HG02678 (cell line): ENCODE measurements at regions not wholly inside any gene's neighbourhood (a gene's known extent, or its start where the extent isn't known, plus 50 kb on each side); places are given as distances from the start of the nearest gene placed in this dataset.
"Not testable (repeated sequence)": the region's sequence is repeated elsewhere in the genome, so short reads cannot be mapped to it uniquely, and the experiment has no call there.

Experiments used
- ATAC-seq: cut with Tn5 transposase; IDR thresholded peaks from one replicate; pipeline ENCODE4 v1.9.1; 2021; ENCODE audit warnings: mild to moderate bottlenecking, moderate library complexity; ENCODE audit not compliant: unreplicated experiment

- no peak for ATAC-seq
These were observed 233.7 kb downstream of the TLE1 start for GRCh38 chr9:81455462-81456219.

- no peak for ATAC-seq
These were observed 243.9 kb downstream of the TLE1 start for GRCh38 chr9:81445331-81445921.

- ATAC-seq = no peak
These were observed 257.7 kb downstream of the TLE1 start for GRCh38 chr9:81431641-81432040.

GRCh38 chr9:81430727-81431126 lies 258.6 kb downstream of the TLE1 start:
- ATAC-seq = no peak

- no peak for ATAC-seq
These were observed 261.5 kb downstream of the TLE1 start for GRCh38 chr9:81427870-81428269.

- no peak for ATAC-seq
These were observed 264.9 kb downstream of the TLE1 start for GRCh38 chr9:81424431-81424830.

GRCh38 chr9:81423589-81424326 lies 265.6 kb downstream of the TLE1 start:
- no peak for ATAC-seq

GRCh38 chr9:81421090-81421489 lies 268.3 kb downstream of the TLE1 start:
- ATAC-seq = not testable (repeated sequence)

GRCh38 chr9:81420024-81420423 lies 269.3 kb downstream of the TLE1 start:
- no peak for ATAC-seq

- ATAC-seq = no peak
These were observed 271.4 kb downstream of the TLE1 start for GRCh38 chr9:81417941-81418340.

- ATAC-seq = no peak
These were observed 272.1 kb downstream of the TLE1 start for GRCh38 chr9:81417299-81417675.

GRCh38 chr9:81416476-81417298 lies 272.7 kb downstream of the TLE1 start:
- no peak for ATAC-seq

- no peak for ATAC-seq
These were observed 274.5 kb downstream of the TLE1 start for GRCh38 chr9:81414836-81415235.

- ATAC-seq = no peak
These were observed 277.4 kb downstream of the TLE1 start for GRCh38 chr9:81411961-81412360.

GRCh38 chr9:81410201-81410600 lies 279.1 kb downstream of the TLE1 start:
- no peak for ATAC-seq

GRCh38 chr9:81408951-81409350 lies 280.4 kb downstream of the TLE1 start:
- ATAC-seq = no peak

GRCh38 chr9:81404931-81405598 lies 284.3 kb downstream of the TLE1 start:
- ATAC-seq = no peak

- ATAC-seq = no peak
These were observed 291.6 kb downstream of the TLE1 start for GRCh38 chr9:81397481-81398381.

- ATAC-seq = no peak
These were observed 292.8 kb downstream of the TLE1 start for GRCh38 chr9:81396528-81396927.

- no peak for ATAC-seq
These were observed 293.7 kb downstream of the TLE1 start for GRCh38 chr9:81395676-81396054.
